NCI-H1092 (cell line): ENCODE measurements at regions not wholly inside any gene's neighbourhood (a gene's known extent, or its start where the extent isn't known, plus 50 kb on each side); places are given as distances from the start of the nearest gene placed in this dataset.

Source experiments
- DNase-seq: peaks from one replicate; lab custom pipeline; 2025; lab: John Stamatoyannopoulos, UW

- DNase-seq: no peak
Measured at GRCh38 chr12:24414480-24414879, 465.0 kb upstream of the SOX5 start.

GRCh38 chr12:24411948-24412347 lies 462.5 kb upstream of the SOX5 start:
- no peak for DNase-seq

- no peak for DNase-seq
Measured at GRCh38 chr12:24409868-24410267, 460.4 kb upstream of the SOX5 start.

GRCh38 chr12:24408305-24408704 lies 458.8 kb upstream of the SOX5 start:
- no peak for DNase-seq

GRCh38 chr12:24407884-24408283 lies 458.4 kb upstream of the SOX5 start:
- no peak for DNase-seq

GRCh38 chr12:24404086-24404815 lies 454.8 kb upstream of the SOX5 start:
- no peak for DNase-seq

GRCh38 chr12:24400533-24400932 lies 451.1 kb upstream of the SOX5 start:
- DNase-seq: no peak

GRCh38 chr12:24398605-24399004 lies 449.1 kb upstream of the SOX5 start:
- no peak for DNase-seq

GRCh38 chr12:24396224-24396623 lies 446.8 kb upstream of the SOX5 start:
- peak; percentile 24 for DNase-seq

GRCh38 chr12:24394246-24394645 lies 444.8 kb upstream of the SOX5 start:
- DNase-seq: no peak

GRCh38 chr12:24393071-24393470 lies 443.6 kb upstream of the SOX5 start:
- DNase-seq: no peak

GRCh38 chr12:24389394-24389793 lies 439.9 kb upstream of the SOX5 start:
- no peak for DNase-seq

GRCh38 chr12:24387381-24387780 lies 437.9 kb upstream of the SOX5 start:
- no peak for DNase-seq

- no peak for DNase-seq
Measured at GRCh38 chr12:24386836-24387235, 437.4 kb upstream of the SOX5 start.

GRCh38 chr12:24381790-24382189 lies 432.3 kb upstream of the SOX5 start:
- no peak for DNase-seq

- no peak for DNase-seq
Measured at GRCh38 chr12:24379861-24380521, 430.5 kb upstream of the SOX5 start.

- DNase-seq: no peak
Measured at GRCh38 chr12:24379433-24379832, 430.0 kb upstream of the SOX5 start.

GRCh38 chr12:24378548-24379407 lies 429.3 kb upstream of the SOX5 start:
- no peak for DNase-seq

- DNase-seq: no peak
Measured at GRCh38 chr12:24374452-24374851, 425.0 kb upstream of the SOX5 start.

GRCh38 chr12:24373004-24373403 lies 423.5 kb upstream of the SOX5 start:
- no peak for DNase-seq

GRCh38 chr12:24366514-24366913 lies 417.0 kb upstream of the SOX5 start:
- DNase-seq: no peak

GRCh38 chr12:24364921-24365320 lies 415.5 kb upstream of the SOX5 start:
- no peak for DNase-seq
